ENCODE measurements at regions not wholly inside any gene's neighbourhood (a gene's known extent, or its start where the extent isn't known, plus 50 kb on each side); places are given as distances from the start of the nearest gene placed in this dataset.

DNA sequence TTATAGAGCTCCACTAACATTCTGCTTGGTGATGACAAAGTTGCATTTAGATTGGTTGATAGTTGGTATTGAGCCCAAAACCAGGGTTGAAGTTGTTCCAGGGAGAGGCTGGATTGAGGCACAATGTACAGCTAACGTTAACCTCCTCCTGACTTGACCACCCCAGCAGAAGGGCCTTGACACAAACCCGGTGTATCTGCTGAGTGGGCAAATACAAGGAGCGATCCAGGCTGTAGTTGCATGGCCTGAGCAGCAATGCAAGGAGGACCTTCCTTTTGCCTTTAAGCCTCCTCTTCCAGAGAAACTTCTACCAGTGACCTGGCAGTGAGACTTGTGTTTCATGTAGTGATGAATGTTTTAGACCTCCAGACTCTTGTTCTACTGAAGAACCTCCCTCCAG is 66.2 kb upstream of the GAS1 start:
- no peaks in the 10 kb centered on the region for H3K9me3 Mint-ChIP-seq
- Histone ChIP-seq H3K27ac (ENCODE audit: low read depth) (no peak overlapping the region), H3F3A (replicated peaks; ENCODE audit: low read depth) (no peaks in the 10 kb centered on the region), H3K4me2 (no peak overlapping the region), H3K79me2 (replicated peaks; ENCODE audit: insufficient read depth) (no peaks in the 10 kb centered on the region), H3K4me3 (no peak overlapping the region), H4K20me1 (replicated peaks; ENCODE audit: insufficient read depth) (no peaks in the 10 kb centered on the region), H3K4me1 (ENCODE audit: insufficient read depth) (no peaks in the 10 kb centered on the region), H2AFZ (no peak overlapping the region), H3K27me3 (ENCODE audit: insufficient read depth) (no peaks in the 10 kb centered on the region), H3K36me3 (ENCODE audit: insufficient read depth) (no peaks in the 10 kb centered on the region), H3K9me2 (ENCODE audit: insufficient read depth) (no peaks in the 10 kb centered on the region; the same call in 1 of the 2 replicates)
- H3K27me3 Mint-ChIP-seq (ENCODE audit: insufficient read depth, low read depth, poor library complexity): no peaks in the 10 kb centered on the region
- no peaks in the 10 kb centered on the region for H3K36me3 Mint-ChIP-seq (ENCODE audit: low read depth)
- TF ChIP-seq CREB1 (CRISPR knock-in tag; IDR thresholded peaks at IDR 0.05; ENCODE audit: low read depth) (no peak), REST (IDR thresholded peaks at IDR 0.05; ENCODE audit: unreplicated experiment) (no peak), JUNB (IDR thresholded peaks at IDR 0.05; ENCODE audit: unreplicated experiment) (no peak), ZNF462 (CRISPR knock-in tag; IDR thresholded peaks at IDR 0.05) (no peak), STAT1 (IDR thresholded peaks at IDR 0.05; ENCODE audit: unreplicated experiment) (no peak), ZNF331 (CRISPR knock-in tag; IDR thresholded peaks at IDR 0.05; ENCODE audit: low read depth) (no peak), EZH2 (IDR thresholded peaks at IDR 0.05; ENCODE audit: low read depth, unreplicated experiment) (no peak), NANOG (IDR thresholded peaks at IDR 0.05; ENCODE audit: borderline replicate concordance) (no peak), ETS1 (IDR thresholded peaks at IDR 0.05) (no peak), CTCF (conservative IDR thresholded peaks at IDR 0.05; ENCODE audit: low read depth in 2 of 2) (no peak), POLR2AphosphoS5 (IDR thresholded peaks at IDR 0.05; ENCODE audit: low read depth) (no peak), EZH2phosphoT487 (IDR thresholded peaks at IDR 0.05; ENCODE audit: unreplicated experiment) (no peak), ZNF114 (CRISPR knock-in tag; IDR thresholded peaks at IDR 0.05) (no peak)
- H3K4me3 Mint-ChIP-seq: no peak overlapping the region
- DNase-seq (ENCODE audit: low spot score) (no peak), ATAC-seq (no peak)
- H3K27ac Mint-ChIP-seq: no peak overlapping the region
- no peaks in the 10 kb centered on the region for H3K4me1 Mint-ChIP-seq
